ENCODE measurements at regions not wholly inside any gene's neighbourhood (a gene's known extent, or its start where the extent isn't known, plus 50 kb on each side); places are given as distances from the start of the nearest gene placed in this dataset.

DNA sequence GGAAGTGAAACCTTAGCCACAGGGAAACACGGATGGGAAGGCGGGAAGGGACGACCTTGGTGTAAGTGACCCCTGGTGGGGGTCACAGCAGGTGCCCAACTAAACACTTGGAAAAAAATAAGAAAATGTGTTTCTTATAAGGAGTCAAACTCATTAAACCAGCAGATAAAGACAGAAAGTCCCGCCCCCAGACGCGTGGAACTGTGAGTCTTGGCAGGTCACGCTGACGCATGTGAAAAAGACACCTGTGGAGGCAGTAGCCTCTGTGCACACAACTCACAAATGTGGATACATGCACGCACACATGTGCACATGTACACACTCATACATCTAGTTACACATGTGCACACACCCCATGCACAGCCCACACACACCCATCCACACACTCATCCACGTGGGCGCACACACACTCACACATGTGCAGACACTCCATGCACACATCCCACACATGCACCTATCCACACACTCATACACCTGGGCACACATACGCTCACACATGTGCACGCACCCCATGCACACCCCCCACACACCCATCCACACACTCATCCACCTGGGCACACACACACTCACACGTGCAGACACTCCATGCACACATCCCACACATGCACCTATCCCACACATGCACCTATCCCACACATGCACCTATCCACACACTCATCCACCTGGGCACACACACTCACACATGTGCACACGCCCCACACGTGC is 432.4 kb downstream of the SOX9 start:
- Histone ChIP-seq H3K9ac (ENCODE audit: insufficient read depth in 1 of 2, low read length in 2 of 2) (no peak overlapping the region), H3K4me3 (no peak overlapping the region), H3K4me1 (ENCODE audit: control insufficient read depth in 5 of 5, insufficient read depth in 5 of 5, low read length in 5 of 5) (no peaks in the 10 kb centered on the region), H3K9me3 (ENCODE audit: control insufficient read depth in 4 of 4, insufficient read depth in 3 of 4, low read length in 3 of 4) (no peaks in the 10 kb centered on the region), H3K27me3 (ENCODE audit: control insufficient read depth in 3 of 3, insufficient read depth in 3 of 3, low read length in 2 of 3) (no peaks in the 10 kb centered on the region), H3K27ac (ENCODE audit: low read depth in 1 of 2, low read length in 1 of 2) (no peak overlapping the region), H3K36me3 (ENCODE audit: control insufficient read depth in 4 of 4, insufficient read depth in 4 of 4, low read length in 4 of 4) (no peaks in the 10 kb centered on the region)
- TF ChIP-seq CTCF (IDR thresholded peaks at IDR 0.05; ENCODE audit: control extremely low read depth, extremely low read depth), result no peak
- ATAC-seq (ENCODE audit: insufficient read depth, low FRiP score) (no peak), DNase-seq (no peak)
- WGBS, 2 donors, result 90 to 95% methylated on average over 16 of the region's 16 CpGs

DNA sequence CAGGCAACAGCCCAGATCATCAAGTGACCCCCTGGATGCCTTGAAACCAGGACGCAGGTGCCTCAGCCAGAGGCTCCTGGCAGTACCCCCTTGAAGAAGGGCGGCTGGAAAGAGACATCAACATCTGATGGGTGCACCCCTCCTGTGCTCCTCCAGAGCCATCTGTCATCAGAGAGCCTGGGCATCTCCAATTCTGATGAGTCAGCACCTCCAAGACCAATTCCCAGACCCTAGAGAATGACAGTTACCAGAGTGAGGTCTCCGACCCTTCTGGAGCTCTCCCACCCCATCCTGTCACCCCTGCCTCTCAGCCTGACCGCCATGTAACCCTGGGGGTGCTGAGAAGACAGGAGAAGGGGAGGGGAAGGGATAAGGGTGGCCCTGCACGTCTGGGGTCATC is 433.7 kb downstream of the SOX9 start:
- H3K9me3 ChIP-seq (ENCODE audit: control insufficient read depth in 4 of 4, insufficient read depth in 3 of 4, low read length in 3 of 4), result no peaks in the 10 kb centered on the region
- WGBS, 2 donors, result 62 to 64% methylated on average over 5 of the region's 5 CpGs
- no peak overlapping the region for H3K4me3 ChIP-seq
- H3K36me3 ChIP-seq (ENCODE audit: control insufficient read depth in 4 of 4, insufficient read depth in 4 of 4, low read length in 4 of 4), result no peaks in the 10 kb centered on the region
- no peak for TF ChIP-seq CTCF (IDR thresholded peaks at IDR 0.05; ENCODE audit: control extremely low read depth, extremely low read depth)
- H3K27me3 ChIP-seq (ENCODE audit: control insufficient read depth in 3 of 3, insufficient read depth in 3 of 3, low read length in 2 of 3), result no peaks in the 10 kb centered on the region
- no peak for DNase-seq
- H3K9ac ChIP-seq (ENCODE audit: insufficient read depth in 1 of 2, low read length in 2 of 2), result no peak overlapping the region
- H3K27ac ChIP-seq (ENCODE audit: low read depth in 1 of 2, low read length in 1 of 2), result no peak overlapping the region
- no peak for ATAC-seq (ENCODE audit: insufficient read depth, low FRiP score)
- H3K4me1 ChIP-seq (ENCODE audit: control insufficient read depth in 5 of 5, insufficient read depth in 5 of 5, low read length in 5 of 5), result no peaks in the 10 kb centered on the region

DNA sequence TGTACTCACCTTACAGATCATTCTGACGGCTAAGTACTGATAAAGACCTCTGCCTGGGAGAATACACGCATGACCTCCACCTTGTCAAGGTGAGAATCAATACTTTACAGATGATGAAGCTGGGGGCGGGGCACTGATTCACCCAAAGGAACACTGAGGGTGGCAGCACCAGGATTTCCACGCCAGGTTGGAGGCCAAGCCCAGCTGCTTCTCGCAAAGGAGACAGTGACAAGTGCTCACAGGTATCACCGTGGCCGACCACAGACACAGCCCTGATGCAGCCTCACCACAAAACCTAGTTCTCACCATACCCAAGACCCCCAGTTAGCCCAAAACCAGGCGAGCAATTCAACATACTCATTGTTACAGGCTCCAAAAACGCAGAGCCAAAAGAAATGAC is 434.2 kb downstream of the SOX9 start:
- H3K36me3 ChIP-seq (ENCODE audit: control insufficient read depth in 4 of 4, insufficient read depth in 4 of 4, low read length in 4 of 4), result no peaks in the 10 kb centered on the region
- no peak for ATAC-seq (ENCODE audit: insufficient read depth, low FRiP score)
- no peak overlapping the region for H3K4me3 ChIP-seq
- 64 to 78% methylated on average over 9 of the region's 9 CpGs for WGBS, 2 donors
- H3K9me3 ChIP-seq (ENCODE audit: control insufficient read depth in 4 of 4, insufficient read depth in 3 of 4, low read length in 3 of 4), result no peaks in the 10 kb centered on the region
- TF ChIP-seq CTCF (IDR thresholded peaks at IDR 0.05; ENCODE audit: control extremely low read depth, extremely low read depth), result no peak
- no peaks in the 10 kb centered on the region for H3K4me1 ChIP-seq (ENCODE audit: control insufficient read depth in 5 of 5, insufficient read depth in 5 of 5, low read length in 5 of 5)
- no peaks in the 10 kb centered on the region for H3K27me3 ChIP-seq (ENCODE audit: control insufficient read depth in 3 of 3, insufficient read depth in 3 of 3, low read length in 2 of 3)
- no peak overlapping the region for H3K27ac ChIP-seq (ENCODE audit: low read depth in 1 of 2, low read length in 1 of 2)
- H3K9ac ChIP-seq (ENCODE audit: insufficient read depth in 1 of 2, low read length in 2 of 2), result no peak overlapping the region
- no peak for DNase-seq
